AG04449 (cell line): ENCODE measurements at regions not wholly inside any gene's neighbourhood (a gene's known extent, or its start where the extent isn't known, plus 50 kb on each side); places are given as distances from the start of the nearest gene placed in this dataset.

Source experiments
- CTCF ChIA-PET: fragments of 350-600 bp; formaldehyde crosslinking; extraction: SDS; loops from one replicate; lab custom pipeline; 2021; ENCODE audit warnings: antibody characterized with exemption; lab: Yijun Ruan, JAX
- POLR2A ChIA-PET: fragments of 400-600, 350-600 bp; formaldehyde crosslinking; extraction: SDS; loops from one replicate; lab custom pipeline; 2020; ENCODE audit warnings: antibody characterized with exemption, inconsistent platforms; lab: Yijun Ruan, JAX
- DNase-seq: peaks from one replicate; pipeline ENCODE4 v3.0.0-alpha.2; 2010; ENCODE audit warnings: low read depth, low spot score
- H3K4me3 ChIP-seq: 2 replicates; pipeline ENCODE4 v1.5.1; 2011; ENCODE audit warnings: low read depth, mild to moderate bottlenecking, control low read depth, low read length
- CTCF ChIP-seq: IDR thresholded peaks from one replicate; pipeline ENCODE4 v1.5.1; 2011; ENCODE audit warnings: mild to moderate bottlenecking, moderate library complexity, low read length, control low read depth, inconsistent platforms; ENCODE audit not compliant: insufficient read depth; ENCODE audit errors: missing control alignments

- DNase-seq: no peak
- ChIA-PET POLR2A (no interaction called here), CTCF (no interaction called here)
- TF ChIP-seq CTCF: no peak
- H3K4me3 ChIP-seq: no peak overlapping the region
Observed at GRCh38 chr6:145245119-145245518, 490.2 kb downstream of the EPM2A start.

GRCh38 chr6:145247692-145248419 lies 487.5 kb downstream of the EPM2A start:
- DNase-seq: peak; percentile 88
- ChIA-PET POLR2A (no interaction called here), CTCF (no interaction called here)
- no peak overlapping the region for H3K4me3 ChIP-seq
- TF ChIP-seq CTCF: no peak

- POLR2A ChIA-PET: no interaction called here
- TF ChIP-seq CTCF: no peak
- no peak overlapping the region for H3K4me3 ChIP-seq
- CTCF ChIA-PET: no interaction called here
- no peak for DNase-seq
Observed at GRCh38 chr6:145250436-145250835, 484.9 kb downstream of the EPM2A start.

GRCh38 chr6:145252737-145253136 lies 482.6 kb downstream of the EPM2A start:
- ChIA-PET CTCF (interaction anchor here (0.9 kb wide), 1 partner anchor 38 kb away, joined by 3 read pairs; no protein-coding TSS in a partner anchor), POLR2A (no interaction called here)
- no peak for DNase-seq
- no peak for TF ChIP-seq CTCF
- H3K4me3 ChIP-seq: no peak overlapping the region

- ChIA-PET CTCF (interaction anchor here (0.7 kb wide), 1 partner anchor 16 kb away, joined by 3 read pairs; no protein-coding TSS in a partner anchor), POLR2A (no interaction called here)
- DNase-seq: no peak
- H3K4me3 ChIP-seq: no peak overlapping the region
- TF ChIP-seq CTCF: no peak
Observed at GRCh38 chr6:145254649-145255401, 480.5 kb downstream of the EPM2A start.

- CTCF ChIA-PET: no interaction called here
- TF ChIP-seq CTCF: no peak
- no peak overlapping the region for H3K4me3 ChIP-seq
- POLR2A ChIA-PET: no interaction called here
- no peak for DNase-seq
Observed at GRCh38 chr6:145257704-145258103, 477.6 kb downstream of the EPM2A start.
